ENCODE measurements at regions not wholly inside any gene's neighbourhood (a gene's known extent, or its start where the extent isn't known, plus 50 kb on each side); places are given as distances from the start of the nearest gene placed in this dataset.

DNA sequence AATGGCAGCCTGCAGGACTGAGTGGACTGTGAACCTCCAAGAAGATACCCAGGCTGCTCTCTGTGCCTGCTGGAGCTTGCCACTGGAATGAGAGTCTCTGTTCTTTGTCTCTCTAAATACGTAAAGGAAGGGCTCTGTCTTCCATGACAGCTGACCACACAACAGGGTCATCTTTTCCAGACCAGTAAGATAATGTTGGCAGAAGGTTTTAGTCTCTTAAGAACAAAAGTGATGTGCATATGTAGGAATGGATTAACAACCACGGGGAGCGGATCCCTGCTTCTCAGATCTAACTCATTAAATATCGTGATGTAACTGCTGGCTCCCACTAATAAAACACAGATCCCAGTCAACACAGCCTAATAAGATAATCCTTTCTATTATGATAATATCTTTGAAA, 67.5 kb downstream of the MAP10 start:
- intact Hi-C loops (cut with micrococcal nuclease; ENCODE audit: unreplicated experiment), result no loop called here
- DNase-seq (ENCODE audit: low spot score), result no peak
- H3K9ac ChIP-seq (ENCODE audit: insufficient read depth, low read depth, low read length), result no peak overlapping the region
- H3K27me3 ChIP-seq (ENCODE audit: control insufficient read depth in 1 of 2, insufficient read depth in 2 of 2, low read length in 2 of 2), result peaks cover 0 to 3% of the 10 kb centered on the region in 2 experiments; a peak in 2 of 5 replicates
- ATAC-seq, result no peak
- no peak overlapping the region for H2AFZ ChIP-seq (ENCODE audit: low read length)
- no peak for FAIRE-seq
- no TSS peak for BruUV-seq (replicated peaks)
- H3K4me2 ChIP-seq (ENCODE audit: low read depth, low read length), result no peak overlapping the region
- no peak overlapping the region for H3K27ac ChIP-seq (ENCODE audit: extremely low read length, insufficient read depth, low read length)
- ChIA-PET POLR2A (no interaction called here), CTCF (ENCODE audit: low intra/inter-chr PET ratio, low total read pairs) (no interaction called here)
- H4K20me1 ChIP-seq (ENCODE audit: insufficient read depth, low read length), result no peaks in the 10 kb centered on the region
- H3K36me3 ChIP-seq (replicated peaks in 1 of 2; ENCODE audit: control insufficient read depth in 1 of 2, insufficient read depth in 2 of 2, low read length in 2 of 2), result no peaks in the 10 kb centered on the region
- no peaks in the 10 kb centered on the region for H3K4me1 ChIP-seq (ENCODE audit: insufficient read depth, low read length)
- H3K9me3 ChIP-seq (ENCODE audit: low read length), result no peaks in the 10 kb centered on the region
- in situ Hi-C loops (cut with HindIII; ENCODE audit: extremely low pct_ligation_motif_present, low pct_unique_long_range_greater_than_20kb), result no loop called here
- H3K4me3 ChIP-seq (replicated peaks in 1 of 3; ENCODE audit: insufficient read depth in 1 of 3, low read depth in 2 of 3, low read length in 3 of 3), result no peak overlapping the region
- 52% methylated on average over 4 of the region's 4 CpGs for WGBS (ENCODE audit: low lambda C conversion rate)
- H3K79me2 ChIP-seq (ENCODE audit: insufficient read depth, low read length), result no peaks in the 10 kb centered on the region
- TF ChIP-seq ZNF234 (CRISPR knock-in tag; conservative IDR thresholded peaks at IDR 0.05), result no peak
- TF ChIP-seq, protein P1, sequence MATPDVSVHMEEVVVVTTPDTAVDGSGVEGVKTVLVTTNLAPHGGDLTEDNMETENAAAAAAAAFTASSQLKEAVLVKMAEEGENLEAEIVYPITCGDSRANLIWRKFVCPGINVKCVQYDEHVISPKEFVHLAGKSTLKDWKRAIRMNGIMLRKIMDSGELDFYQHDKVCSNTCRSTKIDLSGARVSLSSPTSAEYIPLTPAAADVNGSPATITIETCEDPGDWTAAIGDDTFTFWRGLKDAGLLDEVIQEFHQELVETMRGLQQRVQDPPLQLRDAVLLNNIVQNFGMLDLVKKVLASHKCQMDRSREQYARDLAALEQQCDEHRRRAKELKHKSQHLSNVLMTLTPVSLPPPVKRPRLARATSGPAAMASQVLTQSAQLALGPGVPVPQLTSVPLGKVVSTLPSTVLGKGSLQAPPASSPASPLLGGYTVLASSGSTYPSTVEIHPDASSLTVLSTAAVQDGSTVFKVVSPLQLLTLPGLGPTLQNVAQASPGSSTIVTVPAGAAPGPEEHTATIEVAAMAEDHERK (CRISPR knock-in tag; IDR thresholded peaks at IDR 0.05; ENCODE audit: low read depth), result no peak
- TF ChIP-seq SMYD3 (CRISPR knock-in tag; IDR thresholded peaks at IDR 0.05), result no peak
- TF ChIP-seq NFYC (CRISPR knock-in tag; IDR thresholded peaks at IDR 0.05), result no peak
- TF ChIP-seq KLF12 (CRISPR knock-in tag; IDR thresholded peaks at IDR 0.05; ENCODE audit: borderline replicate concordance), result no peak
- TF ChIP-seq, protein P2, sequence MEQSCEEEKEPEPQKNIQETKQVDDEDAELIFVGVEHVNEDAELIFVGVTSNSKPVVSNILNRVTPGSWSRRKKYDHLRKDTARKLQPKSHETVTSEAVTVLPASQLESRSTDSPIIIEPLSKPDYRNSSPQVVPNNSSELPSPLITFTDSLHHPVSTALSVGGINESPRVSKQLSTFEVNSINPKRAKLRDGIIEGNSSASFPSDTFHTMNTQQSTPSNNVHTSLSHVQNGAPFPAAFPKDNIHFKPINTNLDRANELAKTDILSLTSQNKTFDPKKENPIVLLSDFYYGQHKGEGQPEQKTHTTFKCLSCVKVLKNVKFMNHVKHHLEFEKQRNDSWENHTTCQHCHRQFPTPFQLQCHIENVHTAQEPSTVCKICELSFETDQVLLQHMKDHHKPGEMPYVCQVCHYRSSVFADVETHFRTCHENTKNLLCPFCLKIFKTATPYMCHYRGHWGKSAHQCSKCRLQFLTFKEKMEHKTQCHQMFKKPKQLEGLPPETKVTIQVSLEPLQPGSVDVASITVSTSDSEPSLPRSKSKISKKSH (CRISPR knock-in tag; IDR thresholded peaks at IDR 0.05; ENCODE audit: borderline replicate concordance), result no peak
- TF ChIP-seq ZFP82 (CRISPR knock-in tag; IDR thresholded peaks at IDR 0.05; ENCODE audit: borderline replicate concordance), result no peak
- TF ChIP-seq GLI4 (CRISPR knock-in tag; IDR thresholded peaks at IDR 0.05; ENCODE audit: borderline replicate concordance), result no peak
- TF ChIP-seq NKX3-1 (CRISPR knock-in tag; IDR thresholded peaks at IDR 0.05), result no peak
- TF ChIP-seq, protein P3, sequence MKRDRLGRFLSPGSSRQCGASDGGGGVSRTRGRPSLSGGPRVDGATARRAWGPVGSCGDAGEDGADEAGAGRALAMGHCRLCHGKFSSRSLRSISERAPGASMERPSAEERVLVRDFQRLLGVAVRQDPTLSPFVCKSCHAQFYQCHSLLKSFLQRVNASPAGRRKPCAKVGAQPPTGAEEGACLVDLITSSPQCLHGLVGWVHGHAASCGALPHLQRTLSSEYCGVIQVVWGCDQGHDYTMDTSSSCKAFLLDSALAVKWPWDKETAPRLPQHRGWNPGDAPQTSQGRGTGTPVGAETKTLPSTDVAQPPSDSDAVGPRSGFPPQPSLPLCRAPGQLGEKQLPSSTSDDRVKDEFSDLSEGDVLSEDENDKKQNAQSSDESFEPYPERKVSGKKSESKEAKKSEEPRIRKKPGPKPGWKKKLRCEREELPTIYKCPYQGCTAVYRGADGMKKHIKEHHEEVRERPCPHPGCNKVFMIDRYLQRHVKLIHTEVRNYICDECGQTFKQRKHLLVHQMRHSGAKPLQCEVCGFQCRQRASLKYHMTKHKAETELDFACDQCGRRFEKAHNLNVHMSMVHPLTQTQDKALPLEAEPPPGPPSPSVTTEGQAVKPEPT (CRISPR knock-in tag; IDR thresholded peaks at IDR 0.05; ENCODE audit: low read depth), result no peak
- TF ChIP-seq, protein P4, sequence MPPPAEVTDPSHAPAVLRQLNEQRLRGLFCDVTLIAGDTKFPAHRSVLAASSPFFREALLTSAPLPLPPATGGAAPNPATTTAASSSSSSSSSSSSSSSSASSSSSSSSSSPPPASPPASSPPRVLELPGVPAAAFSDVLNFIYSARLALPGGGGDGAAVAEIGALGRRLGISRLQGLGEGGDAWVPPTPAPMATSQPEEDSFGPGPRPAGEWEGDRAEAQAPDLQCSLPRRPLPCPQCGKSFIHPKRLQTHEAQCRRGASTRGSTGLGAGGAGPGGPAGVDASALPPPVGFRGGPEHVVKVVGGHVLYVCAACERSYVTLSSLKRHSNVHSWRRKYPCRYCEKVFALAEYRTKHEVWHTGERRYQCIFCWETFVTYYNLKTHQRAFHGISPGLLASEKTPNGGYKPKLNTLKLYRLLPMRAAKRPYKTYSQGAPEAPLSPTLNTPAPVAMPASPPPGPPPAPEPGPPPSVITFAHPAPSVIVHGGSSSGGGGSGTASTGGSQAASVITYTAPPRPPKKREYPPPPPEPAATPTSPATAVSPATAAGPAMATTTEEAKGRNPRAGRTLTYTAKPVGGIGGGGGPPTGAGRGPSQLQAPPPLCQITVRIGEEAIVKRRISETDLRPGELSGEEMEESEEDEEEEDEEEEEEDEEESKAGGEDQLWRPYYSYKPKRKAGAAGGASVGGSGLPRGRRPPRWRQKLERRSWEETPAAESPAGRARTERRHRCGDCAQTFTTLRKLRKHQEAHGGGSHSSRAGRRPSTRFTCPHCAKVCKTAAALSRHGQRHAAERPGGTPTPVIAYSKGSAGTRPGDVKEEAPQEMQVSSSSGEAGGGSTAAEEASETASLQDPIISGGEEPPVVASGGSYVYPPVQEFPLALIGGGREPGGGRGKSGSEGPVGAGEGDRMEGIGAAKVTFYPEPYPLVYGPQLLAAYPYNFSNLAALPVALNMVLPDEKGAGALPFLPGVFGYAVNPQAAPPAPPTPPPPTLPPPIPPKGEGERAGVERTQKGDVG (CRISPR knock-in tag; IDR thresholded peaks at IDR 0.05; ENCODE audit: borderline replicate concordance), result no peak
- no peak for TF ChIP-seq ZNF7 (CRISPR knock-in tag; IDR thresholded peaks at IDR 0.05)
- TF ChIP-seq ARNT2 (CRISPR knock-in tag; IDR thresholded peaks at IDR 0.05; ENCODE audit: low read depth), result no peak
- TF ChIP-seq RAD21 (CRISPR knock-in tag; IDR thresholded peaks at IDR 0.05), result no peak
- no peak for TF ChIP-seq ZKSCAN1 (IDR thresholded peaks at IDR 0.05; ENCODE audit: low read length)
- no peak for TF ChIP-seq IRX3 (CRISPR knock-in tag; IDR thresholded peaks at IDR 0.05; ENCODE audit: borderline replicate concordance, low read depth)
